ENCODE measurements at regions not wholly inside any gene's neighbourhood (a gene's known extent, or its start where the extent isn't known, plus 50 kb on each side); places are given as distances from the start of the nearest gene placed in this dataset.

GRCh38 chr22:17284466-17284865 lies 65.2 kb upstream of the ADA2 start (continued):
- TF ChIP-seq CHD7 (IDR thresholded peaks at IDR 0.05; ENCODE audit: insufficient replicate concordance, low read length), result no peak
- no peak for TF ChIP-seq RAD21 (IDR thresholded peaks at IDR 0.05 in 1 of 2, conservative IDR thresholded peaks at IDR 0.05 in 1 of 2; ENCODE audit: low read depth in 2 of 2, low read length in 2 of 2)
- no peak for TF ChIP-seq FOSL1 (IDR thresholded peaks at IDR 0.05; ENCODE audit: insufficient read depth, low read depth, low read length)

Data from H1 (cell line).